IMR-90 (cell line): ENCODE measurements at regions not wholly inside any gene's neighbourhood (a gene's known extent, or its start where the extent isn't known, plus 50 kb on each side); places are given as distances from the start of the nearest gene placed in this dataset.

Experiments used
- BHLHE40 ChIP-seq: fragments of 150-350 bp; IDR thresholded peaks from 2 replicates; pipeline ENCODE4 v1.6.1; 2016; ENCODE audit warnings: mild to moderate bottlenecking, low read depth, low read length
- CEBPB ChIP-seq: IDR thresholded peaks from 2 replicates; pipeline ENCODE4 v1.6.1; 2012; ENCODE audit warnings: low read depth, low read length, improper control_type of control experiment
- CTCF ChIP-seq: conservative IDR thresholded peaks from 2 replicates; pipeline ENCODE4 v1.5.1; 2012; ENCODE audit warnings: mild to moderate bottlenecking, low read depth, low read length, improper control_type of control experiment
- ELK1 ChIP-seq: fragments of 150-350 bp; IDR thresholded peaks from 2 replicates; pipeline ENCODE4 v1.6.1; 2016; ENCODE audit warnings: low read depth, mild to moderate bottlenecking, low read length, moderate library complexity, borderline replicate concordance
- MAZ ChIP-seq: IDR thresholded peaks from 2 replicates; pipeline ENCODE4 v1.6.1; 2012; ENCODE audit warnings: low read depth, mild to moderate bottlenecking, low read length, improper control_type of control experiment, moderate library complexity, borderline replicate concordance
- MXI1 ChIP-seq: IDR thresholded peaks from 2 replicates; pipeline ENCODE4 v1.6.1; 2012; ENCODE audit warnings: low read depth, mild to moderate bottlenecking, low read length, moderate library complexity, borderline replicate concordance
- POLR2A ChIP-seq: IDR thresholded peaks from 2 replicates; pipeline ENCODE4 v1.6.1; 2012; ENCODE audit warnings: mild to moderate bottlenecking, low read depth, low read length
- RAD21 ChIP-seq: IDR thresholded peaks from 2 replicates; pipeline ENCODE4 v1.6.1; 2012; ENCODE audit warnings: low read length, improper control_type of control experiment
- RCOR1 ChIP-seq: IDR thresholded peaks from 2 replicates; pipeline ENCODE4 v1.6.1; 2012; ENCODE audit warnings: mild to moderate bottlenecking, low read length, improper control_type of control experiment; ENCODE audit not compliant: insufficient replicate concordance
- SMC3 ChIP-seq: fragments of 150-350 bp; IDR thresholded peaks from 2 replicates; pipeline ENCODE4 v1.6.1; 2016; ENCODE audit warnings: low read depth, mild to moderate bottlenecking, antibody characterized with exemption, low read length, moderate library complexity
- USF2 ChIP-seq: fragments of 150-350 bp; IDR thresholded peaks from 2 replicates; pipeline ENCODE4 v1.6.1; 2017; ENCODE audit warnings: mild to moderate bottlenecking, antibody characterized with exemption, low read length, low read depth

- TF ChIP-seq MAZ (no peak), CTCF (no peak), BHLHE40 (no peak), RAD21 (no peak), POLR2A (no peak), CEBPB (no peak), RCOR1 (no peak), ELK1 (no peak), USF2 (no peak), MXI1 (no peak), SMC3 (no peak)
Observed at GRCh38 chr6:169895000-169895759, 143.8 kb downstream of the ERMARD start.
